Panc1 (cell line): ENCODE measurements at regions not wholly inside any gene's neighbourhood (a gene's known extent, or its start where the extent isn't known, plus 50 kb on each side); places are given as distances from the start of the nearest gene placed in this dataset.
"Not testable (repeated sequence)": the region's sequence is repeated elsewhere in the genome, so short reads cannot be mapped to it uniquely, and the experiment has no call there.

Experiments
- ATAC-seq: fragments of 200-7000 bp; cut with Tn5 transposase; 2 replicates; pipeline ENCODE4 v1.9.1; 2020; ENCODE audit warnings: mild to moderate bottlenecking, moderate library complexity
- BruUV-seq: library from RNA; stranded (reverse); fragments of 400-500 nt; replicated peaks from 2 replicates; lab custom pipeline; 2021; lab: Mats Ljungman, UMichigan
- CTCF ChIA-PET: fragments of 300-600 bp; sonication (Branson Sonifier 250); formaldehyde crosslinking; loops from one replicate; lab custom pipeline; 2022; ENCODE audit warnings: antibody characterized with exemption; lab: Charles Lee
- POLR2A ChIA-PET: fragments of 300-600 bp; sonication (Branson Sonifier 250); formaldehyde crosslinking; loops from one replicate; lab custom pipeline; 2022; ENCODE audit warnings: antibody characterized with exemption; lab: Charles Lee
- DNase-seq: peaks from one replicate; pipeline ENCODE4 v3.0.0-alpha.2; 2010; ENCODE audit warnings: low read depth, low spot score
- H3K27ac ChIP-seq: 2 replicates; pipeline ENCODE4 v1.5.1; 2011; ENCODE audit warnings: mild to moderate bottlenecking, low read length, inconsistent platforms
- H3K27me3 ChIP-seq: fragments of 200-500 bp; sonication (Bioruptor generic); 2 replicates; pipeline ENCODE4 v1.6.0; 2014; ENCODE audit warnings: low read length, inconsistent platforms; ENCODE audit not compliant: control insufficient read depth, insufficient read depth
- H3K36me3 ChIP-seq: fragments of 200-500 bp; sonication (Bioruptor generic); 2 replicates; pipeline ENCODE4 v1.5.1; 2014; ENCODE audit warnings: inconsistent platforms, mild to moderate bottlenecking, low read length, moderate library complexity; ENCODE audit not compliant: control insufficient read depth, insufficient read depth
- H3K4me1 ChIP-seq: 2 replicates; pipeline ENCODE4 v1.5.1; 2011; ENCODE audit warnings: inconsistent platforms, mild to moderate bottlenecking, low read length, moderate library complexity; ENCODE audit not compliant: control insufficient read depth, insufficient read depth
- H3K4me3 ChIP-seq, 2 experiments: 2 replicates each; pipeline ENCODE4 v1.5.1; 2011 to 2012; ENCODE audit warnings: low read depth in 2 of 2, low read length in 2 of 2, mild to moderate bottlenecking in 2 of 2, inconsistent platforms in 1 of 2, moderate library complexity in 1 of 2
- H3K9me3 ChIP-seq: fragments of 200-500 bp; sonication (Bioruptor generic); 2 replicates; pipeline ENCODE4 v1.5.1; 2014; ENCODE audit warnings: low read depth, mild to moderate bottlenecking, inconsistent platforms, low read length, moderate library complexity; ENCODE audit not compliant: control insufficient read depth, insufficient read depth
- POLR2AphosphoS5 ChIP-seq: IDR thresholded peaks from 2 replicates; pipeline ENCODE4 v1.6.1; 2012; ENCODE audit warnings: mild to moderate bottlenecking, low read depth, low read length, moderate library complexity
- SIN3A ChIP-seq: IDR thresholded peaks from 2 replicates; pipeline ENCODE4 v1.6.1; 2012; ENCODE audit warnings: low read depth, mild to moderate bottlenecking, low read length, moderate library complexity, borderline replicate concordance; ENCODE audit not compliant: insufficient read depth
- TCF7L2 ChIP-seq: IDR thresholded peaks from 2 replicates; pipeline ENCODE4 v1.6.1; 2011; ENCODE audit warnings: mild to moderate bottlenecking, low read depth, low read length, inconsistent platforms
- in situ Hi-C: cut with HindIII; loops from 2 replicates; pipeline ENCODE4 v1.10.0; 2016; ENCODE audit warnings: low sequenced_read_pairs, low pct_unique_long_range_greater_than_20kb
- intact Hi-C: fragments of 100-400 bp; cut with micrococcal nuclease; formaldehyde crosslinking; loops from one replicate; pipeline ENCODE4 v1.10.0; 2022; ENCODE audit not compliant: unreplicated experiment
- TF ChIP-seq, protein P1 (sequence below), 2 experiments: IDR thresholded peaks; 2 replicates each; pipeline ENCODE4 v1.6.1; 2011 to 2012; ENCODE audit warnings: low read depth in 2 of 2, control low read depth in 1 of 2, low read length in 1 of 2, mild to moderate bottlenecking in 1 of 2, moderate library complexity in 1 of 2; ENCODE audit not compliant: insufficient read depth in 1 of 2
- TF ChIP-seq, protein P2 (sequence below): fragments of 450-650 bp; IDR thresholded peaks from 2 replicates; pipeline ENCODE4 v1.5.1; 2017; ENCODE audit warnings: mild to moderate bottlenecking

DNA sequence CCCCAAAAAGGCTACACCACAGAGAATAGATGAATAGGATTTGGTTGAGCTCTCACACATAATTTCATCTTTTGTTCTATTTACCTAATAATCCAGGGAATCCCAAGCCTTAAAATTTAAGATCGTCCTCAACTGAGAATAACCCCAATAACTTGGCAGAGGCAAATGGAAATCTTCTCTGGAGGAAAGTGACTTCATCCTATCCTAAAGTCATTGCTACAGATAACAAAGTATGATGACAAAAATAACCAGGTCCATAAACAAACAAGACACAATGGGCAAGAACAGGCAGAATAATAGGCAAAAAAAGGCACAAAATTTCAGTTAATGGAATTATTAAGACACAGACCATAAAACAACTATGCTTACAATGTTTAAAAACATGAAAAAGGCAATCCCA lies 177.3 kb upstream of the STK26 start:
- CTCF ChIA-PET: no interaction called here
- ATAC-seq (no peak), DNase-seq (no peak)
- Histone ChIP-seq H3K4me3 (no peak overlapping the region), H3K36me3 (no peaks in the 10 kb centered on the region), H3K9me3 (no peaks in the 10 kb centered on the region), H3K27me3 (no peaks in the 10 kb centered on the region; the same call in 1 of the 2 replicates), H3K4me1 (no peaks in the 10 kb centered on the region), H3K27ac (no peak overlapping the region)
- TF ChIP-seq, protein P1, sequence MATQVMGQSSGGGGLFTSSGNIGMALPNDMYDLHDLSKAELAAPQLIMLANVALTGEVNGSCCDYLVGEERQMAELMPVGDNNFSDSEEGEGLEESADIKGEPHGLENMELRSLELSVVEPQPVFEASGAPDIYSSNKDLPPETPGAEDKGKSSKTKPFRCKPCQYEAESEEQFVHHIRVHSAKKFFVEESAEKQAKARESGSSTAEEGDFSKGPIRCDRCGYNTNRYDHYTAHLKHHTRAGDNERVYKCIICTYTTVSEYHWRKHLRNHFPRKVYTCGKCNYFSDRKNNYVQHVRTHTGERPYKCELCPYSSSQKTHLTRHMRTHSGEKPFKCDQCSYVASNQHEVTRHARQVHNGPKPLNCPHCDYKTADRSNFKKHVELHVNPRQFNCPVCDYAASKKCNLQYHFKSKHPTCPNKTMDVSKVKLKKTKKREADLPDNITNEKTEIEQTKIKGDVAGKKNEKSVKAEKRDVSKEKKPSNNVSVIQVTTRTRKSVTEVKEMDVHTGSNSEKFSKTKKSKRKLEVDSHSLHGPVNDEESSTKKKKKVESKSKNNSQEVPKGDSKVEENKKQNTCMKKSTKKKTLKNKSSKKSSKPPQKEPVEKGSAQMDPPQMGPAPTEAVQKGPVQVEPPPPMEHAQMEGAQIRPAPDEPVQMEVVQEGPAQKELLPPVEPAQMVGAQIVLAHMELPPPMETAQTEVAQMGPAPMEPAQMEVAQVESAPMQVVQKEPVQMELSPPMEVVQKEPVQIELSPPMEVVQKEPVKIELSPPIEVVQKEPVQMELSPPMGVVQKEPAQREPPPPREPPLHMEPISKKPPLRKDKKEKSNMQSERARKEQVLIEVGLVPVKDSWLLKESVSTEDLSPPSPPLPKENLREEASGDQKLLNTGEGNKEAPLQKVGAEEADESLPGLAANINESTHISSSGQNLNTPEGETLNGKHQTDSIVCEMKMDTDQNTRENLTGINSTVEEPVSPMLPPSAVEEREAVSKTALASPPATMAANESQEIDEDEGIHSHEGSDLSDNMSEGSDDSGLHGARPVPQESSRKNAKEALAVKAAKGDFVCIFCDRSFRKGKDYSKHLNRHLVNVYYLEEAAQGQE (IDR thresholded peaks at IDR 0.05; ENCODE audit: insufficient read depth in 1 of 2, low read depth in 2 of 2, low read length in 1 of 2): no peak
- no peak for TF ChIP-seq POLR2AphosphoS5
- POLR2A ChIA-PET: no interaction called here
- intact Hi-C loops: no loop called here
- no TSS peak for BruUV-seq
- in situ Hi-C loops: no loop called here

DNA sequence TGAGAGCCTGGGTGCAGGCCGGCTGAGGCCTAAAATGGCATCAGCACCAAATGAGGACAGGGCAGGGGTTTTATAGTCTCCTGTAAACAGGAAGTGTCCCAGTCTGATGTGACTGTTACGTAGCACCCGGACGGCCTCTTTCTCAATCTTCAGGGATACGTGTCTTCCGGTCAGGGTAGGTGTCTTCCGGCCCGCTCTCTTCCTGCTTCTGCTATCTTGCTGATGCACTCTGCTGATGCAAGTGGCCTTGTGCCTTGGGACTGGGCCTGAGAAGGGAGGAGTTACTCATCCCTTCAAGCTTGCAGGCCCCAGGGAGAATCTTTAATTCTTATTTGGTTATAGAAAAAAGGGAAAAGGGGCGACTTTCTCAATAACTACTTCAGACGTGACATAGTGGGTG lies 172.1 kb upstream of the STK26 start:
- H3K4me1 ChIP-seq, H3K27me3 ChIP-seq, H3K4me3 ChIP-seq, ATAC-seq, BruUV-seq, H3K27ac ChIP-seq, H3K36me3 ChIP-seq, CTCF ChIA-PET, POLR2A ChIA-PET, in situ Hi-C loops, H3K9me3 ChIP-seq, DNase-seq: not testable (repeated sequence)
- intact Hi-C loops: loop anchor here (5.0 kb wide), 1 partner anchor 221 kb away; no protein-coding TSS in a partner anchor

DNA sequence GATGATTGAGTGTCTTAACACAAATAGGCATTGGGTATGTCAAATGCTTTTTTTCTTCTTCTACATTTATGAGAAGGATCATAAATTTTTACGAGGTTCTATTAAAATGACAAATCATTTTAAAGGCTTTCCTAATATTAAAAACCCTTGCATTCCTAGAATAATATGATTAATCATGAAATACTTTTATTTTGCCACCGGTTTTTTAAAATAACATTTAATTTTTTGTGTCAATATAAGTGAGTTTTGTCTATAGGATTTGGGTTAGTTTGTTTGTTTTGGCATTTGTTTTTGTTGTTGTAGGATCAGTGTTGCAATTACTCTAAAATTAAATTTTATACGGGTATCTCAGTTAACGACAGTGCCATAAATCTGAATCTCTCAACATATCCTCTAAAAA lies 169.7 kb upstream of the STK26 start:
- no peak overlapping the region for H3K27ac ChIP-seq
- BruUV-seq: no TSS peak
- CTCF ChIA-PET: no interaction called here
- DNase-seq (no peak), ATAC-seq (no peak)
- H3K4me3 ChIP-seq: no peak overlapping the region
- intact Hi-C loops: loop anchor here (5.0 kb wide), 1 partner anchor 219 kb away; no protein-coding TSS in a partner anchor
- no peaks in the 10 kb centered on the region for H3K36me3 ChIP-seq
- no peaks in the 10 kb centered on the region for H3K9me3 ChIP-seq
- TF ChIP-seq SIN3A: no peak
- no peak for TF ChIP-seq POLR2AphosphoS5
- TF ChIP-seq, protein P1 (IDR thresholded peaks at IDR 0.05; ENCODE audit: insufficient read depth in 1 of 2, low read depth in 2 of 2, low read length in 1 of 2): no peak
- TF ChIP-seq, protein P2, sequence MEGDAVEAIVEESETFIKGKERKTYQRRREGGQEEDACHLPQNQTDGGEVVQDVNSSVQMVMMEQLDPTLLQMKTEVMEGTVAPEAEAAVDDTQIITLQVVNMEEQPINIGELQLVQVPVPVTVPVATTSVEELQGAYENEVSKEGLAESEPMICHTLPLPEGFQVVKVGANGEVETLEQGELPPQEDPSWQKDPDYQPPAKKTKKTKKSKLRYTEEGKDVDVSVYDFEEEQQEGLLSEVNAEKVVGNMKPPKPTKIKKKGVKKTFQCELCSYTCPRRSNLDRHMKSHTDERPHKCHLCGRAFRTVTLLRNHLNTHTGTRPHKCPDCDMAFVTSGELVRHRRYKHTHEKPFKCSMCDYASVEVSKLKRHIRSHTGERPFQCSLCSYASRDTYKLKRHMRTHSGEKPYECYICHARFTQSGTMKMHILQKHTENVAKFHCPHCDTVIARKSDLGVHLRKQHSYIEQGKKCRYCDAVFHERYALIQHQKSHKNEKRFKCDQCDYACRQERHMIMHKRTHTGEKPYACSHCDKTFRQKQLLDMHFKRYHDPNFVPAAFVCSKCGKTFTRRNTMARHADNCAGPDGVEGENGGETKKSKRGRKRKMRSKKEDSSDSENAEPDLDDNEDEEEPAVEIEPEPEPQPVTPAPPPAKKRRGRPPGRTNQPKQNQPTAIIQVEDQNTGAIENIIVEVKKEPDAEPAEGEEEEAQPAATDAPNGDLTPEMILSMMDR: no peak
- no peak for TF ChIP-seq TCF7L2
- no peaks in the 10 kb centered on the region; the same call in 1 of the 2 replicates for H3K27me3 ChIP-seq
- H3K4me1 ChIP-seq: no peaks in the 10 kb centered on the region
- POLR2A ChIA-PET: no interaction called here
- in situ Hi-C loops: no loop called here
